Liver (tissue), 3 donors: ENCODE measurements at regions not wholly inside any gene's neighbourhood (a gene's known extent, or its start where the extent isn't known, plus 50 kb on each side); places are given as distances from the start of the nearest gene placed in this dataset.

Experiments
- CTCF ChIP-seq: fragments of 150-350 bp; IDR thresholded peaks from 2 replicates; pipeline ENCODE4 v1.5.1; 2017; ENCODE audit warnings: improper control_type of control experiment, low read depth, low read length; ENCODE audit not compliant: missing input control
- EGR1 ChIP-seq, 2 donors: IDR thresholded peaks; 2 replicates each; pipeline ENCODE4 v1.6.1; 2016 to 2018; ENCODE audit warnings: antibody characterized with exemption in 2 of 2, low read depth in 2 of 2
- FOXA1 ChIP-seq: IDR thresholded peaks from 2 replicates; pipeline ENCODE4 v1.6.1; 2016; ENCODE audit warnings: antibody characterized with exemption
- GABPA ChIP-seq, 2 donors: IDR thresholded peaks in 1 of 2; conservative IDR thresholded peaks in 1 of 2; 2 replicates each; pipeline ENCODE4 v1.6.1; 2016; ENCODE audit warnings: antibody characterized with exemption in 2 of 2, mild to moderate bottlenecking in 1 of 2, moderate library complexity in 1 of 2
- HNF4G ChIP-seq: IDR thresholded peaks from 2 replicates; pipeline ENCODE4 v1.6.1; 2016; ENCODE audit warnings: antibody characterized with exemption
- JUND ChIP-seq, 2 donors: IDR thresholded peaks; 2 replicates each; pipeline ENCODE4 v1.6.1; 2016; ENCODE audit warnings: antibody characterized with exemption in 2 of 2
- RAD21 ChIP-seq, 2 donors: IDR thresholded peaks; 2 replicates each; pipeline ENCODE4 v1.6.1; 2016; ENCODE audit warnings: antibody characterized with exemption in 2 of 2, mild to moderate bottlenecking in 2 of 2
- RXRA ChIP-seq, 2 donors: IDR thresholded peaks; 2 replicates each; pipeline ENCODE4 v1.6.1; 2017 to 2018; ENCODE audit warnings: antibody characterized with exemption in 2 of 2, mild to moderate bottlenecking in 1 of 2
- SP1 ChIP-seq: IDR thresholded peaks from 2 replicates; pipeline ENCODE4 v1.6.1; 2018; ENCODE audit warnings: antibody characterized with exemption, mild to moderate bottlenecking
- TAF1 ChIP-seq: conservative IDR thresholded peaks from 2 replicates; pipeline ENCODE4 v1.6.1; 2016; ENCODE audit warnings: antibody characterized with exemption, mild to moderate bottlenecking
- TF ChIP-seq, protein P1 (sequence below): IDR thresholded peaks from 2 replicates; pipeline ENCODE4 v1.6.1; 2016; ENCODE audit warnings: antibody characterized with exemption
- TF ChIP-seq, protein P2 (sequence below): IDR thresholded peaks from 2 replicates; pipeline ENCODE4 v1.6.1; 2016; ENCODE audit warnings: antibody characterized with exemption, mild to moderate bottlenecking
- TF ChIP-seq, protein P3 (sequence below): IDR thresholded peaks from 2 replicates; pipeline ENCODE4 v1.6.1; 2016; ENCODE audit warnings: antibody characterized with exemption
- donor health status: healthy.
- donor health status: healthy.

- TF ChIP-seq CTCF (no peak), TAF1 (no peak), RAD21 (IDR thresholded peaks at IDR 0.05) (no peak), JUND (IDR thresholded peaks at IDR 0.05) (no peak), RXRA (IDR thresholded peaks at IDR 0.05) (no peak), FOXA1 (no peak), GABPA (IDR thresholded peaks at IDR 0.05 in 1 of 2, conservative IDR thresholded peaks at IDR 0.05 in 1 of 2) (no peak), EGR1 (IDR thresholded peaks at IDR 0.05; ENCODE audit: low read depth in 2 of 2) (no peak), HNF4G (no peak), SP1 (no peak)
- TF ChIP-seq, protein P1, sequence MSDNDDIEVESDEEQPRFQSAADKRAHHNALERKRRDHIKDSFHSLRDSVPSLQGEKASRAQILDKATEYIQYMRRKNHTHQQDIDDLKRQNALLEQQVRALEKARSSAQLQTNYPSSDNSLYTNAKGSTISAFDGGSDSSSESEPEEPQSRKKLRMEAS: no peak
- TF ChIP-seq, protein P2, sequence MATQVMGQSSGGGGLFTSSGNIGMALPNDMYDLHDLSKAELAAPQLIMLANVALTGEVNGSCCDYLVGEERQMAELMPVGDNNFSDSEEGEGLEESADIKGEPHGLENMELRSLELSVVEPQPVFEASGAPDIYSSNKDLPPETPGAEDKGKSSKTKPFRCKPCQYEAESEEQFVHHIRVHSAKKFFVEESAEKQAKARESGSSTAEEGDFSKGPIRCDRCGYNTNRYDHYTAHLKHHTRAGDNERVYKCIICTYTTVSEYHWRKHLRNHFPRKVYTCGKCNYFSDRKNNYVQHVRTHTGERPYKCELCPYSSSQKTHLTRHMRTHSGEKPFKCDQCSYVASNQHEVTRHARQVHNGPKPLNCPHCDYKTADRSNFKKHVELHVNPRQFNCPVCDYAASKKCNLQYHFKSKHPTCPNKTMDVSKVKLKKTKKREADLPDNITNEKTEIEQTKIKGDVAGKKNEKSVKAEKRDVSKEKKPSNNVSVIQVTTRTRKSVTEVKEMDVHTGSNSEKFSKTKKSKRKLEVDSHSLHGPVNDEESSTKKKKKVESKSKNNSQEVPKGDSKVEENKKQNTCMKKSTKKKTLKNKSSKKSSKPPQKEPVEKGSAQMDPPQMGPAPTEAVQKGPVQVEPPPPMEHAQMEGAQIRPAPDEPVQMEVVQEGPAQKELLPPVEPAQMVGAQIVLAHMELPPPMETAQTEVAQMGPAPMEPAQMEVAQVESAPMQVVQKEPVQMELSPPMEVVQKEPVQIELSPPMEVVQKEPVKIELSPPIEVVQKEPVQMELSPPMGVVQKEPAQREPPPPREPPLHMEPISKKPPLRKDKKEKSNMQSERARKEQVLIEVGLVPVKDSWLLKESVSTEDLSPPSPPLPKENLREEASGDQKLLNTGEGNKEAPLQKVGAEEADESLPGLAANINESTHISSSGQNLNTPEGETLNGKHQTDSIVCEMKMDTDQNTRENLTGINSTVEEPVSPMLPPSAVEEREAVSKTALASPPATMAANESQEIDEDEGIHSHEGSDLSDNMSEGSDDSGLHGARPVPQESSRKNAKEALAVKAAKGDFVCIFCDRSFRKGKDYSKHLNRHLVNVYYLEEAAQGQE: no peak
- TF ChIP-seq, protein P3, sequence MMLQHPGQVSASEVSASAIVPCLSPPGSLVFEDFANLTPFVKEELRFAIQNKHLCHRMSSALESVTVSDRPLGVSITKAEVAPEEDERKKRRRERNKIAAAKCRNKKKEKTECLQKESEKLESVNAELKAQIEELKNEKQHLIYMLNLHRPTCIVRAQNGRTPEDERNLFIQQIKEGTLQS: no peak
These were observed 104.0 kb upstream of the HMGN3 start for GRCh38 chr6:79338493-79338892.
